ENCODE measurements at regions not wholly inside any gene's neighbourhood (a gene's known extent, or its start where the extent isn't known, plus 50 kb on each side); places are given as distances from the start of the nearest gene placed in this dataset.

GRCh38 chr9:36728651-36729520, 156.2 kb downstream of the MELK start:
- peak; percentile 58 for DNase-seq (ENCODE audit: low spot score)

DNA sequence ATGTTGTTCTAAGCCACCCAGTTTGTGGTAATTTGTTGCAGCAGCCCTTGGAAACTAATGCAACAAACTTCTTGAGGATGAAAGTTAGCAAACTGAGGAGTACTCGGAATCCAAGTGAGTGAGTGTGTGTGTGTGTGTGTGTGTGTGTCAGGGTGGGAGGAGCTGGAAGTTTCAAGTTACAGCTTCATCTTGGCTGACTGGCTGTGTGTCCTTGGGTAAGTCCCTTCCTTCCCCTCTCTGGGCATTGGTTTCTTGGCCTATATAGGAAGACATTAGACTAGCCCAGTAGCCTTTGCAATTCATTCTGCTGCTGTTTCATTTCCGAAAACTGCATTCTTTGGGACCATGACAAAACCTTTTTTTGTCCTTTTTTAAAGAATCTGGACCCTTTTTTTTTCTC, 157.2 kb downstream of the MELK start:
- no peak for DNase-seq (ENCODE audit: low spot score)

DNA sequence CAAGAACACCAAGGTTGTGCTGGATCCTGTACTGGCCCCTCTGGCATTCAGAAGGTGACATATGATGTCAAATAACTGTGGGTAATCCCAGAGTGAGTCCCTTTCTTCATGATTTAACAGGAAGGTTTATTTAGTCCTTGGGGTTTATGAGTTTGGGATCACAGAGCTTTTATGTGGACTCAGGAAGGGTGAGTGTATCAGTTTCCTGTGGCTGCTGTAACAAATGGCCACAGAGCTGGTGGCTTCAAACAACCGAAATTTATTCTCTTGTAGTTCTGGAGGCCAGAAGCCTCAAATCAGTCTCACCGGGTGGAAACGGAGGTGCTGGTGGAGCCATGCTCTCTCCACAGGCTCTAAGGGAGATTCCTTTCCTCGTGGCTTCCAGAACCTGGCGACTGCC, 157.7 kb downstream of the MELK start:
- no peak for DNase-seq (ENCODE audit: low spot score)

DNA sequence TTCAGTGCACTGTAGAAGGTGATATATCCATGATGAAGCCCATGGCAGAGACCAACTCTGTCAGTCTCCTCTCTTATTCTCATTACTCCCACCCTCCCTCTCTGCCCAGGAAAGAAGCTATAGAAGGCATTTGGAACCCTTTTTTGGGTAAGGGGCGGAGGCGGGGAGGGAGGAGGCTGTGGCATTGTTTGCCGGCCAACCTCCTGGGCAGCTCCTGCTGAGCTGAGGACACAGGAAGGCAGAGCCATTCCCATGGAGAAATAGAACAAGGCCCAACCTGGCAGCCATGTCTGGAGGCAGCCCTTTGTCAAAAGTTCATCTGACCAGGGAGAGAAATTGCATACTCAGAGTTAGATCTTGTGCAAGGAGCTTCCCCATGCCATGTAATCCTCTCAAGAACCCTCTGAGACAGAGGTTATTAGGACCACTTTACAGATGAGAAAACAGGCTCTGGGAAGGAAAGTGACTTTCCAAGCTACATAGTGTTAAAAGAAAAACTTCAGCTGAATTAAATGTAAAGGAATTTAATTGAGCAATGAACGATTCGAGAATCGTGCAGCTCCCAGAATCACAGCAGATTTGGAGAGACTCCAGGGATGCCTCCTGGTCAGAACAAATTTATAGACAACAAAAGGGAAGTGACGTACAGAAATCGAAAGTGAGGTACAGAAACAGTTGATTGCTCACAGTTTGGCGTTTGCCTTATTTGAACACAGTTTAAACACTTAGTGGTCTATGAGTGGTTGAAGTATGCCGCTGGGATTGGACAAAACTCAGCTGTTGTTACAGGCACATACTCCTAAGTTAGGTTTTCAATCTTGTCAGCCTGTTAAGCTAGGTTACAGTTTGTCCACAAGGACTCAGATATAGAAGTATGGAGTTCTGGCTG, 158.6 kb downstream of the MELK start:
- no peak for DNase-seq (ENCODE audit: low spot score)

- no peak for DNase-seq (ENCODE audit: low spot score)
These were observed 162.0 kb downstream of the MELK start for GRCh38 chr9:36734737-36735136.

DNA sequence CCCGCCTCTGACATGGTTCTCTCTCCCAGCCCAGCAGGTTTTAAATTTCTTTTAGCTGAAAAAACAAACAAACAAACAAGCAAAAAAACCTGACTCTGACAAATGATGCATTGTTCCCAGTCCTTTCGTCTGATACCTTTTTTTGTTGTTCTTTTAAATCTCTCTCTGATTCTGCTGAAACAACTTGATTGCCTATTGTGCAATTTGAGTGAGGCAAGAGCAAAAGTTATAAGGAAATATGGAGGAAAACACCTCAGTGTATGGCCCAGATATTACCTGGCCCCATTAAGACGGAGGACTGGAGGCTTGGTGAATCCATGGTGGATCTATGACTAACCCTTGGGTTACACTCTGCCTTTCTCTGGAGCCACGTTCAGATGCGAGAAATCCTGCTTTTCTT, 164.0 kb downstream of the MELK start:
- no peak for DNase-seq (ENCODE audit: low spot score)

DNA sequence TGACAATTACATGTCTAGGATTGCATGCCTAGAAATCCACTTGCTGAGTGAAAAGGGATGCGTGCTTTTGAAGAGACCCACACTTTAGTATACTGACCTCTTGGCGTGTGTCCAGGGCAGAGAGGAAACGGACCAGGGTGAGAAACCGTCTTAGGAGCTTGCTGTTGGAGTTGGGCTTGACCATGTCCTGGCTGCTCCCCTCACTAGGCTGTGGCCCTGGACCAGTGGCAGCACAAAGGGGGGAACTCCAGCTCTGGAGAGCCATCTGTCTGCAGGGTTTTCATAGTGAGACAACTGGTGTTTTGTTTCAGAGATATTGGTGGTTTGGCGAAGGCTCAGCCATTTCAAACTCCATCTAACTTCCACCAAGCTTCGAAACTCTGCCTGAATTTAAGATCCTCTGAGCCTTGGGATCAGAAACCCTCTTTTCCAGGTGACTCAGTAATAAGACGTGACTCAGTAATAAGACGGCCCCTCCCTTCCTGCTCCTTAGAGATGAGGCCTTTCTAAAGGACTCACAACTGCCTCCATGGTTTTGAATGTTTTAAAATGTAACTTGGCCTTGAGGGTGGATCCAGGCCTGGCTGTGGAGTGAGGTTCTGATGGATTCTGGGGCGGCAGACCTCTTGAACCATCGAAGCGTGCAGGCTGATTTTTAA, 165.8 kb downstream of the MELK start:
- DNase-seq (ENCODE audit: low spot score) = peak; percentile 34

DNA sequence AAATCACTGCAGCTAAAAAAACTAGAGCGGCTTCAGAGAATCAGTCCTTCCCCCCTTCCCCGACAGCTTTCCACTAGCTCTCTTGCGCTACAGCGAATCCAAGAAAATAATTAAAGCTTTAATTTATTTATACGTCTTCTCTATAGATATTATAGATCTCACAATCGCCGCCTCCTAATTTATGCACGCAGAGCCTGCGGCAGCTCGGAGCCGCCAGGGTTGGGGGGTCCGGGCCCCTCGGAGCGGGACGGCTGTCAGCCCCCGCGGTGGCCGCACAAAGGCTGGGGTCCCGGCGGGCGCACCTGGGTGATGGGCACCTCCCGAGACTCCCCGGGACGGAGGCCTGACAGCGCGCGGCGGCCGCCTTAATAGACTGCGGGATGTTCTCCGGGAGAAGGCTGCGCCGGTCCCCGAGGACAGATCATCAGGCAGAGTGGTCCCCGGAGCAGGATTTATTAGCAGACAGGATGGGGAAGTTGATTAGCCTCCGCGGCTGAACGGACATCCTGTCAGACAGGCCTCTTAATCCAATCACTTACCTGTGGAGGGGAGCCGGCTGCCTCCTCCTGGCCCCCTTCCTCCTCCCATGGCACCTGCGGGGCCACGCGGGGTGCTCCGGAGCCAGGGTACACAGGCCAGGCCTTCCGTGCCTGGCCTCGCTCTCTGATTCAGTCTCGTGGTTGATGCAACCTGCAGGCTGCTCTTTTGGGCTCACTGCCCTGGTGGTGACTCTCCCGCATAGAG, 166.8 kb downstream of the MELK start:
- DNase-seq (ENCODE audit: low spot score) = no peak

GRCh38 chr9:36742264-36742663, 169.6 kb downstream of the MELK start:
- no peak for DNase-seq (ENCODE audit: low spot score)

GRCh38 chr9:36744678-36745077, 172.0 kb downstream of the MELK start:
- DNase-seq (ENCODE audit: low spot score) = no peak

DNA sequence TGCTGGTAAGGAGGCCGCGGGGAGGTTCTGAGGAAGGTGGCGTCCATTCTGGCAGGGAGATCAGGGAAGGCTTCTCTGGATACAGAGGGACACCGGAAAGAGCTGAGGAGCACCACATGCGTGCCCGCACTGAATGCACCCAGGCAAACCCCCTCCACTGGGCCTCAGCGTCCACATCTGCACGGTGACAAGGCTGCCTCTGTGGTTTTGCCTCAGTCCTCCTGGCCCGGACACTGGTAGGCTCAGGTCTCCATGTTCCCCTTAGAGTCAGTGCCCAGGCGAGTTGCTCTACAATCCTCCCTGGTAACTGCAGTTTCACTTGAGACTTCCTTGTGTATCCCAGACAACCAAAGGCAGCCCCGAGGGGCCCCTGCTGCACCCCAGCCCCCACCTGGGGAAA, 173.3 kb downstream of the MELK start:
- no peak for DNase-seq (ENCODE audit: low spot score)

GRCh38 chr9:36746415-36746814, 173.7 kb downstream of the MELK start:
- no peak for DNase-seq (ENCODE audit: low spot score)

DNA sequence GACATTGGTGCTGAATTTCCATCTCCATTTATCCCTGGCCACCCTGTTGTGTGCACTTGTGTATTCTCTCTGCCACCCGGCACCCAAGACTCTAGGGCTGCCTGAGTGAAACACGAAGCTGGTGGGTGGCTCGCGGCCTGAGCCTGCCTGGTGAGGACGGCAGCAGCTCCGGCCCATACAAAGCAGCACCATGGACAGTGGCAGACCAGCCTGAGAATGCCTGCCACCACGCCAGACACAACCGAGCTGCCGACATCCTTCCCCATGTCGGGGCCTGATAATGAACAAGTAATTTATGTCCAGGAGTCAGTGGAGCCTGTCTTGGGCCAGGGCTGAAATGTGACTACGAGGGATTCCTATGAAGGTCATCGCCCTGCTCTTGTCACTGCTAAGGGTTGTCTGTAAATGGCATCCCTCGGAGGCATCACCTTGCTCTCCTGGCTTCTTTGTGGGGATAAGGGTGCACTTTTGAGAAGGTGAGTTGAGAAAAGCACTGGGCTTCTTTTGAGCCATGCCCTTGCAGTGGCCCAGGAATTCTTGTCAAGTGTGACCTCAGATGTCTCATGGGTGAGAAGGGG, 175.7 kb downstream of the MELK start:
- DNase-seq (ENCODE audit: low spot score) = peak; percentile 33

- DNase-seq (ENCODE audit: low spot score) = no peak
These were observed 176.8 kb downstream of the MELK start for GRCh38 chr9:36749461-36749860.

DNA sequence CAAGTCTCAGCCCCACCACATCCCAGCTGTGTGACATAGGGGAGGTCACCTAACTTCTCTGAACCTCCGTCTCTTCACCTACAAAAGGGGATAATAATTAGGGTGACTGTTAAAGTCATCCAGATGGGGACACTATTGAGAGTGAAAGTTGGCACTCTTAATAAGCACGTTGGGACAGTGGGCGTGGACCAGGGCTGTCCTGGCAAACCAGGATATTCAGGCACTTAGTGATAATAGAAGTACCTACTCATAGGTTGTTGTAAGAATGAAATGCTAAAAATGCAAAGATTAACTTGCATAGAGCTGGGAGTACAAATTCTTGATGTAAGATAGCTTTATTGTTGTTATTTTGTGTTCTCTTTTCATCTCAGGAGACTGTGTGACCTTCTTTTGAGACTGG, 177.9 kb downstream of the MELK start:
- DNase-seq (ENCODE audit: low spot score) = no peak

DNA sequence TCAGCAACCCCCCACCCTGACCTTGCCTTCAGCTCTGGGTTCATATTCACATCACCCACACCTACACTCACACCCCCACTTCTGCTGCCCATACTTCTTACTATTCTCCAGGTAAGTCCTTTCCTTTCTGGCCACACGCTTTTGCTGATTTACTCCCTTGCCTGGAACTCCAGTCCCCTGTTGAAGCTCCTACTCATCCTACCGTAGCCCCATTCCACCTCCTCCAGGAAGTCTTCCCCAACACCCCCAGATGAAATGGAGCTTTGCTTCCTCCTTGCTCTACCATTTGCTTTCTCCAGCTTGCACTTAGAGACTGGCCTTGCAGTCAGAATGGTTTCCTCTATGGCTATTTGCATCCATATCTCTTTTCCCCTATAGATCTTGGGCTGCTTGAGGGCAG, 182.3 kb downstream of the MELK start:
- no peak for DNase-seq (ENCODE audit: low spot score)

GRCh38 chr9:36759141-36759540, 186.4 kb downstream of the MELK start:
- DNase-seq (ENCODE audit: low spot score) = no peak

DNA sequence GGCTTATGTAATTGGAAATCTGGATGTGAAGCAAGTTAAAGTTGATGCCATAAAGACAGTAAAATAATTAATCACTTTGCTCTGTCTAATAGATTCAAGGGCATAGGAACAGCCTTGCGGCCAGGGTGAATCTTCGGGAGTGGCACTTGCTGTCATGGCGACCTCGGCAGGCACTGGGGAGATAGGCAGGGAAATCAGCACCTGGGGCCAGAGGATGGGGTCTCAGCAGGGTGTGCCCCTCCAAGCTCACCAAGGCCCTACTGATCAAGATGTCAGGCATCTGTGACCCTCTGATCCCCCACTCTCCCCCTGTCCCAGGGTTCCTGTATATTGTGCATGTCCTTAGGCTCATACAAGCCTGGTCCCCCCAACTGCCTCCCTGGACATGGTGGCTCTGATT, 187.3 kb downstream of the MELK start:
- DNase-seq (ENCODE audit: low spot score) = no peak

DNA sequence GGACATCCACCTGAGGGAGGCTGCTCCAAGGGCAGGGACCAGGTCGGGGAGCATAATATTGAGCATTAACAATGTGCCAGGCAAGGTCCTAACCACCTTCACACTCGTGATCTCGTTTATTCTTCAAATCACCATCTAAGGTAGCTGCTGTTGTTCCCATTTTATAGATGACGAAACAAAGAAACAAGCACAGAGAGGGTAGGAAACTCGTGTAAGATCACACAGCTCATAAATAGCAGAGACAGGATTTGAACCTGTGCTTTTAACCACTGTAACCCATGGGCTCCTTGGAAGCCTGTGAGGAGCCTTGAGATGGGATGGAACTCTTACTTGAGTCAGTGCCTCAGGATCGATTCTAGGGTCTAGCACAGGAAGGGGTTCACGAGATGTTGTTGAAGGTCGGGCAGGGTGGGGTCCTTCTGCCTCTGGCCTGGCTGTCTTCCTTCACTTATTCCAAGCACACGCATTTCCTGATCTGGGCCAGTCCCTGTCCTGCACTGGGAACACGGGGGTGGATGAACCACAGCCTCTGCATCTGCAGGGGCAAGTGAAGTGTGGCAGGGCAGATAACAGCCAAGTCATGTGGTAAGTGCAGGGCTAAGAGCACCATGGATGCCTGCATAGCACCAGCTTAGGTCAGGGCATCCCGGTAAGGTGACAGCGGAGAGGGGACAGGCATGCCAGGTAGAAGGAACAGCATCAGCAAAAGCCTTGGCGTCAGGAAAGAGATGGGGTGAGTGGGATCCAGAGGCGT, 188.1 kb downstream of the MELK start:
- DNase-seq (ENCODE audit: low spot score) = no peak

DNA sequence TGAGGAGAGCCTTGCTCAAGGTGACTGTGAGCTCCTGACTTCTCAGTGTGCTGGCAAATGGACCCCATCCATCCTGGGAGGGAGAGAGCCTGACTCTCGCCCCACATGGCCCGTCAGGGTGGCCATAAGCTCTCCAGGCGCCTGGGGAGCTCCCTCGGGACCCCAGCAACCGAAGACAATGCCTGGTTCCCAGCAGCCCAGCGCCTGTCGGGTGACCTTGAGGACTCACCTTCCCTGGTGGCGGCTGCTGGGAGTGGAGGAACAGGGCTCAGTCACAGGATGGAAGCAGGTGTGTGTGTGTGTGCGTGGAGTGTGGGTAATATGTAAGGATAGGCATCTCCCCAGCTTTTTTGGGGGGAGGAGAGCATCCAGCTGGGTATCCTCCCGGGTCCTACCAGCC, 190.3 kb downstream of the MELK start:
- DNase-seq (ENCODE audit: low spot score) = no peak

DNA sequence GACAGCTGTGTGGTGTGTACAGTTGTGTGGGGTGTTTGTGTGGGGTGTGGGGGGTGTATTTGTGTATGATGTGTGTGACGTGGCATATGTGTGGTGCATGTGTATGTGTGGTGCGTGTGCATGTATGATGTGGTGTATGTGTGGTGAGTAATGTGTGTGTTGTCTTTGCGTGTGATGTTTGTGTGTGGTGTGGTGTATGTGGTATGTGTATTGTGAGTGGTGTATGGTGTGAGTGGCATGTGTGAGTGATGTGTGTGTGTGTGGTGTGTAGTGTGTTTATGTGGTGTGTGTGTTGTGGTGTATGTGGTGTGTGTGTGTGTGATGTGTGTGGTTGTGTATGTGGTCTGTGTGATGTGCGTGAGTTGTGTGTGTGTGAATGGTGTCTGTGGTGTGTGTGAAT, 191.1 kb downstream of the MELK start:
- no peak for DNase-seq (ENCODE audit: low spot score)

All from LoVo (cell line).